H1 (cell line): ENCODE measurements at regions not wholly inside any gene's neighbourhood (a gene's known extent, or its start where the extent isn't known, plus 50 kb on each side); places are given as distances from the start of the nearest gene placed in this dataset.

Experiments
- CTCF ChIA-PET: fragments of 300-600 bp; sonication (Branson Sonifier 250); formaldehyde crosslinking; loops from one replicate; lab custom pipeline; 2021; ENCODE audit not compliant: partially characterized antibody; lab: Charles Lee
- POLR2A ChIA-PET: fragments of 300-600 bp; sonication (Branson Sonifier 250); formaldehyde crosslinking; loops from one replicate; lab custom pipeline; 2021; ENCODE audit warnings: inconsistent platforms; ENCODE audit not compliant: partially characterized antibody; lab: Charles Lee
- DNase-seq, 2 experiments: peaks; one replicate each; pipeline versions ENCODE4 v3.0.0 to v3.0.0-alpha.2; 2010 to 2022; ENCODE audit warnings: low spot score in 2 of 2, low read depth in 1 of 2, mixed read lengths in 1 of 2
- FAIRE-seq: peaks from 2 replicates; lab custom pipeline; 2011; peaks lifted over from hg19 to GRCh38; lab: Jason Lieb, UNC
- H2AFZ ChIP-seq: 2 replicates; pipeline ENCODE4 v1.8.1; 2012; ENCODE audit warnings: low read length, inconsistent platforms
- H2AK5ac ChIP-seq: 2 replicates; pipeline ENCODE4 v1.6.1; 2013; ENCODE audit warnings: low read depth, low read length
- H2BK120ac ChIP-seq: replicated peaks from 2 replicates; pipeline ENCODE3; 2013; ENCODE audit warnings: low read depth, low read length, inconsistent platforms
- H2BK12ac ChIP-seq: 2 replicates; pipeline ENCODE4 v1.6.1; 2013; ENCODE audit warnings: low read depth, low read length
- H2BK15ac ChIP-seq: 2 replicates; pipeline ENCODE4 v1.6.1; 2013; ENCODE audit warnings: low read length
- H2BK20ac ChIP-seq: 2 replicates; pipeline ENCODE4 v1.6.1; 2013; ENCODE audit warnings: low read length
- H2BK5ac ChIP-seq: 2 replicates; pipeline ENCODE4 v1.6.1; 2013; ENCODE audit warnings: low read depth, low read length
- H3K14ac ChIP-seq: 2 replicates; pipeline ENCODE4 v1.6.1; 2013; ENCODE audit warnings: inconsistent platforms; ENCODE audit not compliant: insufficient read length
- H3K18ac ChIP-seq: 2 replicates; pipeline ENCODE4 v1.6.1; 2013; ENCODE audit warnings: low read length; ENCODE audit errors: extremely low read depth
- H3K23ac ChIP-seq: 2 replicates; pipeline ENCODE4 v1.6.1; 2013; ENCODE audit warnings: inconsistent platforms; ENCODE audit not compliant: insufficient read length
- H3K23me2 ChIP-seq: 2 replicates; pipeline ENCODE4 v1.6.1; 2013; ENCODE audit warnings: low read depth, low read length
- H3K27ac ChIP-seq: 2 replicates; pipeline ENCODE4 v1.6.1; 2011; ENCODE audit warnings: low read depth, low read length, inconsistent platforms
- H3K27me3 ChIP-seq, 4 experiments: replicated peaks in 1 of 4; 1 replicate in 1 of 4; 2 replicates in 3 of 4; pipeline versions ENCODE4 v1.6.1 to v1.8.1; 2011 to 2013; ENCODE audit warnings: low read length in 3 of 4, mild to moderate bottlenecking in 3 of 4, inconsistent platforms in 2 of 4, mixed read lengths in 2 of 4, moderate library complexity in 1 of 4; ENCODE audit not compliant: control insufficient read depth in 3 of 4, insufficient read depth in 3 of 4; ENCODE audit errors: extremely low read depth in 1 of 4
- H3K36me3 ChIP-seq, 4 experiments: 2 replicates each; pipeline versions ENCODE4 v1.6.1 to v1.8.1; 2011 to 2013; ENCODE audit warnings: mild to moderate bottlenecking in 4 of 4, low read length in 3 of 4, moderate library complexity in 2 of 4, control low read depth in 1 of 4, inconsistent platforms in 1 of 4; ENCODE audit not compliant: insufficient read depth in 4 of 4, control insufficient read depth in 2 of 4
- H3K4ac ChIP-seq: replicated peaks from 2 replicates; pipeline ENCODE3; 2013; ENCODE audit warnings: low read length, low read depth, mixed read lengths, inconsistent platforms; ENCODE audit not compliant: insufficient read length
- H3K4me1 ChIP-seq, 4 experiments: replicated peaks in 1 of 4; 1 replicate in 1 of 4; 2 replicates in 3 of 4; pipeline versions ENCODE4 v1.6.1 to v1.8.1; 2011 to 2013; ENCODE audit warnings: low read length in 3 of 4, inconsistent platforms in 2 of 4, mixed read lengths in 1 of 4; ENCODE audit not compliant: insufficient read depth in 4 of 4, control insufficient read depth in 3 of 4
- H3K4me2 ChIP-seq, 2 experiments: 2 replicates each; pipeline versions ENCODE4 v1.6.1 to v1.8.1; 2011 to 2013; ENCODE audit warnings: low read depth in 2 of 2, low read length in 2 of 2, control low read depth in 1 of 2, inconsistent platforms in 1 of 2, mild to moderate bottlenecking in 1 of 2; ENCODE audit not compliant: insufficient read depth in 1 of 2
- H3K4me3 ChIP-seq, 4 experiments: fragments of 200-600, 300-600 bp in 1 of 4; sonication (generic), shearing (Covaris generic), sonication (Bioruptor Twin) in 1 of 4; 2 replicates each; pipeline versions ENCODE4 v1.5.1 to v1.8.1; 2011 to 2016; ENCODE audit warnings: low read length in 4 of 4, low read depth in 3 of 4, control low read depth in 2 of 4, inconsistent platforms in 2 of 4, mild to moderate bottlenecking in 2 of 4, mixed read lengths in 1 of 4, moderate library complexity in 1 of 4; ENCODE audit not compliant: insufficient read depth in 2 of 4; ENCODE audit errors: extremely low read depth in 1 of 4
- H3K56ac ChIP-seq: replicated peaks from 2 replicates; pipeline ENCODE3; 2013; ENCODE audit warnings: low read depth, mild to moderate bottlenecking, mixed read lengths, low read length, inconsistent platforms; ENCODE audit not compliant: insufficient read length
- H3K79me1 ChIP-seq: 2 replicates; pipeline ENCODE4 v1.6.1; 2013; ENCODE audit warnings: low read depth, low read length, control low read depth
- H3K79me2 ChIP-seq, 2 experiments: 2 replicates each; pipeline versions ENCODE4 v1.6.1 to v1.8.1; 2012 to 2013; ENCODE audit warnings: low read length in 2 of 2, mild to moderate bottlenecking in 2 of 2, inconsistent platforms in 1 of 2; ENCODE audit not compliant: insufficient read depth in 2 of 2, control insufficient read depth in 1 of 2
- H3K9ac ChIP-seq, 4 experiments: replicated peaks in 1 of 4; 1 replicate in 1 of 4; 2 replicates in 3 of 4; pipeline versions ENCODE4 v1.6.1 to v1.8.1; 2011 to 2013; ENCODE audit warnings: low read depth in 3 of 4, low read length in 3 of 4, control low read depth in 2 of 4, mild to moderate bottlenecking in 2 of 4, moderate library complexity in 2 of 4, inconsistent platforms in 1 of 4; ENCODE audit errors: extremely low read depth in 1 of 4
- H3K9me3 ChIP-seq, 2 experiments: 2 replicates each; pipeline versions ENCODE4 v1.6.1 to v1.8.1; 2012 to 2013; ENCODE audit warnings: mild to moderate bottlenecking in 2 of 2, moderate library complexity in 2 of 2, control low read depth in 1 of 2, inconsistent platforms in 1 of 2, low read depth in 1 of 2, low read length in 1 of 2, mixed read lengths in 1 of 2; ENCODE audit not compliant: insufficient read depth in 2 of 2
- H4K20me1 ChIP-seq, 2 experiments: replicated peaks in 1 of 2; 2 replicates each; pipeline versions ENCODE3 to v1.8.1; 2011 to 2013; ENCODE audit warnings: inconsistent platforms in 2 of 2, low read length in 2 of 2, mild to moderate bottlenecking in 1 of 2; ENCODE audit not compliant: insufficient read depth in 2 of 2, control insufficient read depth in 1 of 2
- H4K5ac ChIP-seq: 2 replicates; pipeline ENCODE4 v1.6.1; 2013; ENCODE audit warnings: low read length, low read depth, mixed read lengths, inconsistent platforms; ENCODE audit not compliant: insufficient read length
- H4K8ac ChIP-seq: 2 replicates; pipeline ENCODE4 v1.8.0; 2013; ENCODE audit warnings: mild to moderate bottlenecking, moderate library complexity, low read length, inconsistent platforms; ENCODE audit not compliant: insufficient read depth; ENCODE audit errors: extremely low read depth
- H4K91ac ChIP-seq: replicated peaks from 2 replicates; pipeline ENCODE3; 2013; ENCODE audit warnings: low read length, mixed read lengths, inconsistent platforms; ENCODE audit not compliant: insufficient read length
- CEBPB ChIP-seq: IDR thresholded peaks from 2 replicates; pipeline ENCODE4 v1.6.1; 2012; ENCODE audit warnings: low read depth, low read length
- YY1 ChIP-seq: IDR thresholded peaks from 2 replicates; pipeline ENCODE4 v1.6.1; 2011; ENCODE audit warnings: low read depth, mild to moderate bottlenecking, low read length
- WGBS, 2 experiments: shearing (Covaris generic) in 1 of 2; methylation state at CpG; one replicate each; pipeline versions ENCODE4 v1.1.6 to v1.1.7; 2013 to 2015; ENCODE audit warnings: low lambda C conversion rate in 2 of 2, mixed read lengths in 2 of 2, inconsistent platforms in 1 of 2, low coverage in 1 of 2, missing lambda C conversion rate in 1 of 2; ENCODE audit not compliant: insufficient replicate concordance in 2 of 2, insufficient coverage in 1 of 2, insufficient read length in 1 of 2; ENCODE audit errors: extremely low coverage in 1 of 2, missing lambda C conversion rate in 1 of 2; 5-methylcytosine and 5-hydroxymethylcytosine counted together

DNA sequence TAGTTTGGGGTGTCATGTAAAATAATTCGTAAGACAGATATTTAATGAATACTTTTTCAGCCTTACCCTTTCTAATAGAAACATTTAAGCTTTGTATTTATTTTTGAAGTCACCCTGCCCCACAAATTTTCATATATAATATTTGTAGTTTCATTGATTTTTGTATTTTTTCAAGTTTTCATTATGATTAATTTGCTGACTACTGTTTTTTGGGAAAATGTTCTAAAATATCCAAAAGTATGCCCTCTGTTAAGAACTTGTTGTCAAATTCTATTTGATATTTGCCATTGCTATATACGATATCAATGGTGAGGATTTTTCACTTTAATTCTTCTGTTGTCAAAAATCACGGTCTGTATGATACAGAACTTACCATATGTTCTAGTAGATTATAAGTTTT lies 793.9 kb upstream of the CITED2 start:
- Histone ChIP-seq H3K4me2 (no peak overlapping the region), H3K23ac (no peak overlapping the region), H2AK5ac (no peak overlapping the region), H3K79me2 (no peaks in the 10 kb centered on the region), H4K20me1 (no peaks in the 10 kb centered on the region), H3K27me3 (no peaks in the 10 kb centered on the region), H2BK5ac (no peak overlapping the region), H2BK12ac (no peak overlapping the region), H3K9ac (no peak overlapping the region), H3K56ac (no peak overlapping the region), H2BK120ac (no peak overlapping the region), H3K14ac (no peak overlapping the region), H3K4me1 (no peaks in the 10 kb centered on the region), H3K4me3 (no peak overlapping the region), H3K79me1 (no peaks in the 10 kb centered on the region), H4K5ac (no peak overlapping the region), H3K23me2 (no peaks in the 10 kb centered on the region), H2BK20ac (no peak overlapping the region), H4K91ac (no peak overlapping the region), H3K36me3 (no peaks in the 10 kb centered on the region), H3K18ac (no peak overlapping the region), H4K8ac (no peak overlapping the region), H3K9me3 (peaks cover 0 to 7% of the 10 kb centered on the region in 2 experiments; a peak in 2 of 4 replicates), H3K4ac (no peak overlapping the region), H2BK15ac (no peak overlapping the region), H3K27ac (no peak overlapping the region), H2AFZ (no peak overlapping the region)
- DNase-seq (no peak), FAIRE-seq (no peak)
- CTCF ChIA-PET, result interaction anchor here (0.6 kb wide), 1 partner anchor 51 kb away, joined by 3 read pairs; no protein-coding TSS in a partner anchor
- POLR2A ChIA-PET, result no interaction called here
- WGBS, 2 experiments, result 87% methylated on average over 3 of the region's 3 CpGs; no CpG with 5 or more reads in 1 of the 2 experiments
- no peak for TF ChIP-seq YY1
- no peak for TF ChIP-seq CEBPB
